HTR-8/SVneo (cell line): ENCODE measurements at regions not wholly inside any gene's neighbourhood (a gene's known extent, or its start where the extent isn't known, plus 50 kb on each side); places are given as distances from the start of the nearest gene placed in this dataset.

ENCODE experiments used
- DNase-seq: peaks from one replicate; pipeline ENCODE4 v3.0.0; 2011; ENCODE audit warnings: low spot score, mixed read lengths; ENCODE audit not compliant: insufficient read length
- FAIRE-seq: peaks from 2 replicates; lab custom pipeline; 2011; peaks lifted over from hg19 to GRCh38; lab: Jason Lieb, UNC

DNA sequence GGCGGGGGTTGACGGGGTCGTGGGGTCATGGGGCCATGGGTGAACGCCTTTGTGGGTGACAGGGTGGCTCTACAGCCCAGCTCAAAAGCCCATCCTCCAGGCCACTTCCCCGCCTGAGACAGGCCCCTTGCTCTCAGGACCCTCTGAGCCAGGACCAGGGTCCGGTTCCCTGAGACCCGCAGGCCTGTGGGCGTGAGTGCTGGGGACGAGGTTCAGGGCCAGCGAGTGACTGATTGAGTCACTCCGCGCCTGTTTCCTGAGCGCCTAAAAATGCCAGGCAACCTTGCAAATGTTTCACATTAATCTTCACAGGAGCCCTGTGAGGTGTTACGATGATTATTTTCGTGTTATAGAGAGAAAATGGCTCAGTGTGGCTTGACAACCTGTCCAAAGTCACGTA, 97.8 kb downstream of the ZNF674 start:
- DNase-seq (peak; percentile 1), FAIRE-seq (no peak)

- FAIRE-seq = peak; percentile 72
- peak; percentile 83 for DNase-seq
Measured at GRCh38 chrX:46446727-46447378, 98.4 kb downstream of the ZNF674 start.

DNA sequence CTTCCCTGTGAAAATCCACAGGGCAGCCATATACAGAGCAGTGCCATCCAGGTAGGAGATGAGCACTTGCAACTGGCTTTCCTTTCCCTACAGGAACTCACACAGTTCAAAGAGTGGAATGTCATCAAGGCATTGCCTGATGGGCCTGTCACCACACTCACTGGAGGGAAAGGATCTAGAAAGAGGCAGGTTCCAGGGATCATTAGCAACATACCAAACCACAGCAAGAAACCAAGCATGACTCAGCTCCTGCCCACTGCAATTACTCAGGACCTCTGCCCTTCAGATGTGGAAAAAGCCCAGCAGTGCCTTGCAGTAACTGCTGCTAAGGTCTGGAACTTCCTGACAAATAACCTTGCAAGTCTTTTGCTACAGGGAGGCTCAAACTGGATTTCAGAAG, 101.2 kb downstream of the ZNF674 start:
- FAIRE-seq (no peak), DNase-seq (peak; percentile 37)

- FAIRE-seq = no peak
- DNase-seq = no peak
Measured at GRCh38 chrX:46436744-46437143, 108.5 kb downstream of the ZNF674 start.

- FAIRE-seq (no peak), DNase-seq (no peak)
Measured at GRCh38 chrX:46433892-46434291, 111.3 kb downstream of the ZNF674 start.

GRCh38 chrX:46408553-46409407, 136.4 kb downstream of the ZNF674 start:
- FAIRE-seq (no peak), DNase-seq (peak; percentile 18)

GRCh38 chrX:46407753-46408130, 137.5 kb downstream of the ZNF674 start:
- DNase-seq (no peak), FAIRE-seq (no peak)

GRCh38 chrX:46407036-46407752, 138.0 kb downstream of the ZNF674 start:
- DNase-seq (no peak), FAIRE-seq (no peak)

- DNase-seq (no peak), FAIRE-seq (no peak)
Measured at GRCh38 chrX:46404774-46405173, 140.4 kb downstream of the ZNF674 start.

DNA sequence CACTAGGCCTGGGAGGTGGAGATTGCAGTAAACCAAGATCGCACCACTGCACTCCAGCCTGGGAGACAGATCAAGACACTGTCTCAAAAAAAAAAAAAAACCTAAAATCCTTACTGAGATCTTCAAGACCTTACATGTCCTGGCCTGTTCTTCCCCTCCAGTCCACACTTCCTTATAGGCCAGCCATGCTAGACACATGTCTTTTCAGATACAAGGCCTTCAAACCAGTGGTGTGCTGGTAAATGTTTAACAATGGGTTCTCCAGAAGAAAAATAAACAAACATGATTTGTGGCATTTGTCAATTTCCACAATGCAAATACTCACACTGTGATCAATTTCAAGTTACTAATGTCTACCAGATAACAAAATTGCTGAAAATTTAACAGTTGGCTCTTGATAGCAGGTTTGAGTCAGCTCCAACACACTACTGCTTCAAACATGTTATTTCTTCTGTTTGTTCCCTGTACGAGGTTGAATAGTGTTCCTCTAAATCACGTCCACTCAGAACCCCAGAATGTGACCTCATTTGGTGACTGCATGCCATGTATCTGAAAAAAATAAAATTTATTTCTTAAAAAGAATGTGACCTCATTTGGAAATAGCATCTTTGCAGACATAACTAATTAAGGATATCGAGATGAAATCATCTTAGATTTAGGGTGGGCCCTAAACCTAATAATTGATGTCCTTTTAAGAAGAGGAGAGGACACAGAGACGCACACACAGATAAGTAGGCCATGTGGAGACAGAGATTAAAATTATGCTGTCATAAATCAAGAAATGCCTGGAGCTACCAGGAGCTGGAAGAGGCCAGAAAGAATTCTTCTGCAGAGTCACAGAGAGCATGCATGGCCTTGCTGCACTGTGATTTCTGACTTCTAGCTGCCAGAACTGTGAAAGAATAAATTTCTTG, 144.4 kb downstream of the ZNF674 start:
- DNase-seq (no peak), FAIRE-seq (no peak)

DNA sequence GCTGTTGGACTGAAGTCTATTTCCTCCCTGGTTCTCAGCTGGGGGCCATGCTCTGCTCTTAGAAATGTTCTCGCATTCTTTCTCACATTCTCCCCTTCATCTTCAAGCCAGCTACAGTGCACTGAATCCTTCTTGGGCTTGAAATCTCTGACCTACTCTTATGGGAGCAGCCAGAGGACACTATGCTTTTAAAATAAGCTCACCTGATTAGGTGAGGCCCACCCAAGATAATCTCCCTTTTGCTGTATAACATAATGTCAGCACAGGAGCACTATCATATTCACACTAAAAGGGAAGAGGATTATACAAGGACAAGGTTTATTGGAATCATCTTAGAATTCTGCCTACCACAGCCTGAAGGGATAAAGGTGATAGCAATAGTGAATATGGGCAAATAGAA, 146.3 kb downstream of the ZNF674 start:
- FAIRE-seq (no peak), DNase-seq (no peak)

DNA sequence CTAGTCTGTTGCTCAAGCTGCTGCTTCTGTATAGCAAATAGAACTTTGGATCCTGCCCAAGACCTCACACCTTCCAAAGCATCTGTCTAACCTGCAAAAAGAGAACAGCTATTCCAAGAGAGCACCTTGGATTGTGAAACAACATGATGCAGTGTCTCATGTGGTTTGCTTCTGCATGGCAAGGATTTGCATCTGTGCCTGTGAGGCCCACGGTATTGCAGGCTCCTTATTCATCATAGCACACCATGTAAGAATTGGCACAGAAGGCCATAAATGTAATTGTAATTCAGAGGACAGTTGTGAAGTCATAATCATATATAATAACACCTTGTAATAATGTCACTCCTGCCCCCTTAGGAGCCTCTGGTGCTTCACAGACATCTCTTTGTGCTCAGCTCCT, 147.1 kb downstream of the ZNF674 start:
- DNase-seq (no peak), FAIRE-seq (no peak)

DNA sequence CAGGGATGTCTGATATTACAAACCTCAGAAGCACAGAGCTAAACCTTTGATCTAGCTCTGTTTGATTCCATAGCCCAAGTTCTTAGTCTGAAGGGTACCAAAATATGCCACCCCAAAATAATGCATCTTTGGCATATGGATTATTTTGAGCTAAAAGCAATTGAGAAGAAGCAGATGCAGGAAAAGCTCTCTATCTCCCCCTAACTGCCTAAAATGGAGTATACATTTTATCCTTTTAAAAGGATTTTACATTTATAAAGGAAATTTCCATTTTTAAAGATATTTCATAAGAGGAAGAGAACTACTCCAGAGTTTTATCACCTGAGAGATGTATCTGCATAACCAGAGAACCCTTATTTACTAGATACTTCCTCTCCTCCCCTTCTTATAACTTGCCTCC, 158.7 kb downstream of the ZNF674 start:
- DNase-seq = no peak
- FAIRE-seq = no peak

GRCh38 chrX:46383006-46383405, 162.2 kb downstream of the ZNF674 start:
- no peak for FAIRE-seq
- no peak for DNase-seq

- DNase-seq (no peak), FAIRE-seq (no peak)
Measured at GRCh38 chrX:46382595-46382994, 162.6 kb downstream of the ZNF674 start.

DNA sequence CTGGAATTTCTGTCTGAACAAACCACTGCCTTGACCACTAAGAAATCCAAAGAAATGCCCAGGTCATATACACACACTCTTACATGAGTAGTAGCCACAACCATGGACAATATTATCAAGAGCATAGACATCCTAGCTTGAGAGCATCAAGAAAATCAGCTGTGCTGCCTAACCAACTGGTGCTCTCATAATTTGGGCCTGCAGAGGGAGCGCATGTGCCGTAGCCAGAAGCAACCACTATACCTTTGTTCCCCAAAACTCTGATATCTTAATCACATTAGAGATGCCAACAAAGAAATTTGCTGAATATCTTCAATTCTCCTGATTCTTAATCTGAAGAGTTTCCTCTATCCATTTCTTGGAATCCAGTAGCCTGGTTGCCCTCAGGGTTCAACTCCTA, 163.6 kb downstream of the ZNF674 start:
- DNase-seq (no peak), FAIRE-seq (no peak)

DNA sequence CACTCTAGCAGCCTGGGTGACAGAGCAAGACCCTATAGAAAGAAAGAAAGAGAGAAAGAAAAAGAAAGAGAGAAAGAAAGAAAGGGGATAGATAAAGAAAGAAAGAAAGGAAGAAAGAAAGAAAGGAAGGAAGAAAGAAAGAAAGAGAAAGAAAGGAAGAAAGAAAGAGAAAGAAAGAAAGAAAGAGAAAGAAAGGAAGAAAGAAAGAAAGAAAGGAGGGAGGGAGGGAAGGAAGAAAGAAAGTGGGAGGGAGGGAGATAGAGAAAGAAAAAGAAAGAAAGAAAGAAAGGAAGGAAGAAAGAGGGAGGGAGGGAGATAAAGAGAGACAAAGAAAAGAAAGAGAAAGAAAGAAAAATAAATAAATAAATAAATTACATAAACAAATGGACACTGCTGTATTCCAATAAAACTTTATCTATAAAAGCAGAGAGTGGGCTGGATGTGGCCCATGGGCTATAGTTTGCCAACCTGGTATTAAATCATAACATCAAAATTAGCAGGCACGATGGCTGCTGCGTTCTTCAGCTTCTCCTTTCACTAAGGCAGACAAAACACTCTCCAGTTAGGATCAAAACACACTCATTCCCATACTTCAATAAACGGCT, 165.0 kb downstream of the ZNF674 start:
- FAIRE-seq (no peak), DNase-seq (no peak)

GRCh38 chrX:46376246-46376885, 168.9 kb downstream of the ZNF674 start:
- FAIRE-seq = no peak
- peak; percentile 19 for DNase-seq

DNA sequence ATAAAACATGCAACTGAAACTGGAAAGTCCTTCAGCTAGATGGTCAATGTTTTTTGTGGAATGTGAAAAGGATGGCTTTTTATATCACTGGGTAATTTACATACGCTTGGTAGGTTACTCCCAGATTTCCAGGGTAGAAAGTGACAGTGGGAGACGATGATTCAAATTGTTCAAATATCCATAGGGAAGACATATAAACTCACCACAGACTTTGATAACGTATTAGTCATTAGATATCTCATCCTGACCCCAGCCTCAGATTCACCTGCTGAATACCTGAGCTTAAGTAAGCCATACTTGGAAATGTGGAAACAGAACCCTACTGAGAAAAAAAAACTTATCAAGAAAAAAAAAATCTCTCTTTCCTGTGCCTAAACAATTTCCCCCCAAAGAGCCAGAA, 169.4 kb downstream of the ZNF674 start:
- DNase-seq = no peak
- FAIRE-seq = no peak
